HG03378 (cell line): ENCODE measurements at regions not wholly inside any gene's neighbourhood (a gene's known extent, or its start where the extent isn't known, plus 50 kb on each side); places are given as distances from the start of the nearest gene placed in this dataset.
"Not testable (repeated sequence)": the region's sequence is repeated elsewhere in the genome, so short reads cannot be mapped to it uniquely, and the experiment has no call there.

Experiments used
- ATAC-seq: cut with Tn5 transposase; IDR thresholded peaks from one replicate; pipeline ENCODE4 v1.9.1; 2021; ENCODE audit warnings: mild to moderate bottlenecking, moderate library complexity; ENCODE audit not compliant: unreplicated experiment

DNA sequence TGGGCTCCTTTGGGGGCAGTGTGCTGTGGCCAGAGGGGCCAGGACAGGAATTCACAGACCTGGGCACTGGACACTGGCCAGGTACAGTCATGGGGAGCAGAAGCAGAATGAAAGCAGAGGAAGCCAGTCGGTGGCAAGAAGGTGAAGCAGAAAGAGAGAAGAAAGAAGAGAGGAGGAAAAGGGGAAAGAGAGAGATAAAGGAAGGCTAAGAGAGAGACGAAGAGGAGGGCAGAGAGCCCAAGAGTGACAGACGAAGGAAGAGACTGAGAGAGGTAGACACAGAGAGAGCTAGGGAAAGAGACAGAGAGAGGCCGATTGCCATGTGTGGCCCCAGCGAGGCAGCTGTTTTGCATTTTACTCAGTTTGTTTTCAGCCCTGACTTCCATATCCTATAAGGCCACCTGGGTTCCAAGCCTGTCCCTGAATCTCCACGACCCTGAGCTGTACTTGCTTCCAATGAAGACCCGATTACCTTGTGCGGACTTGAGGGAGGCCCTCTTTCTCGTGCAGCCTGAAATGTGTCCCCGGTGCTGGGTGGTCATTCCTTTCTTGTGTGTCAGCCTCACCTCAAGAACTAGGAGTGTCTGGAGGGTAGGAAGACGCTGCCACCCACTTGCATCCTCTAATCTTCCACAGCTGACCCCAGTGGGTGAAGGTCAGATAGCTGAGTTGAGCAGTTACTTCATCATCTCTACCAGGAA, 73.9 kb downstream of the LSM3 start:
- no peak for ATAC-seq

DNA sequence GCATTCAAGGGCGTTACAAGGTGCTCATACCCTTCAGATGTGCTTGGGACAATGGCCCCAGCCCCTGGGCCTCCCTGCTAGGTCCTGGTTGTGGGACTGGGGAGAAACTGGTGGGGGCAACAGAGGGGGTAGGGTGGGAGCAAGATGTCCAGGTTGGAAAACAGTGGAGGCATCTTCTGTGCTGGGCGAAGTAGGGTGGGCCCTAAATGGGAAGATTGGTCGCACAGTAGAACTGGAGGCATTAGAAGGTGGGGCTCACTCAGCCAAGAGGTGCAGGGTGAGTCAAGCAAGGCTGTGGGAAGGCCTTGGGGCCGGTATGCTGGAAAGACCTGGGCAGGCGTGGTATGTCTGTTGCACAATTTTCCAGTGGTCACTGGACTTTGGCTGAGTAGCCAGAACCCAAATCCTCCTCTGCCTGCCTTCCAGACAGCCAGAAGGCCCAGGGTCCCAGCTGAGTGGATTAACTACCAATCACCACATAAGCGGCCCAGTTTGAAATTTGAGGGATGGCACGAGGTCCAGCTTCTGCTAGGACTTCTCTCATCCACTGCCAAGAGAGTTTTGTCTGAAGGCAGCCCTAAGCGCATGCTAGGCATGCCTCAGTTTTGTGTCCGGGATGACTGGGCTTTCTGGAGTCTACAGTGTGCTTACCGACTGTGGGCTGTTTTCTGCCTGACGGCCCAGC, 74.5 kb downstream of the LSM3 start:
- ATAC-seq, result no peak

DNA sequence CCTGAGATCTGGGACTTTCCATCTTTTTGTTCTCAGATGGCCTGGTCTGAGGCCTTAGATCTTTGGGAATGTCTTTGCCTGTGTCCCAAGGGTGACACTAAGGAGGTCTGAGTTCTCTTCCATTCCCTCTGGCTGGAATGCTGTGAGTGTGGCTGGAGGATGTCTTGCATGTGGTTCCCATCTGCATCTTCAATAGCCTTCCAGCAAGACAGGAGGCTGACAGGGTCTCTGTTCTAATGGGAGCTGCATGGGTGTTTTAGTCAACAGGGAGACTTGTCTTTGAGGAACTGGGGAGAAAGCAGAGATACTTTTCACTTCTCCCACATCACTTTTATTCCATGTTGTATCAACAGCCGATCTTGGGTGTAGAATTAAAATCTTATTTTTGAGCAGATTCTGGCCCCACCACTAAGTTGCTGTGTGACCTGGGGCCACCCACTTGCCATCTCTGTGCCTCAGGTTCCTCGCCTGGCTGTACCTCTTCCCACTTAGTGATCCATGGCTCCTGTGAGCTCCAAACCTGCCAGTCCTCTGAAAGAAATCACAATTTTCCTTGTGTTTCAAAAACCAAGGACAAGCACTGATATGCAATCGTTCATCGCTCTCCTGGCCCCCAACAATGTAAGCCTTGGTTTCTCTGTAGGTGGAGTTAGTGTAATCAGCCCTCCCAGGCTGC, 75.2 kb downstream of the LSM3 start:
- no peak for ATAC-seq

DNA sequence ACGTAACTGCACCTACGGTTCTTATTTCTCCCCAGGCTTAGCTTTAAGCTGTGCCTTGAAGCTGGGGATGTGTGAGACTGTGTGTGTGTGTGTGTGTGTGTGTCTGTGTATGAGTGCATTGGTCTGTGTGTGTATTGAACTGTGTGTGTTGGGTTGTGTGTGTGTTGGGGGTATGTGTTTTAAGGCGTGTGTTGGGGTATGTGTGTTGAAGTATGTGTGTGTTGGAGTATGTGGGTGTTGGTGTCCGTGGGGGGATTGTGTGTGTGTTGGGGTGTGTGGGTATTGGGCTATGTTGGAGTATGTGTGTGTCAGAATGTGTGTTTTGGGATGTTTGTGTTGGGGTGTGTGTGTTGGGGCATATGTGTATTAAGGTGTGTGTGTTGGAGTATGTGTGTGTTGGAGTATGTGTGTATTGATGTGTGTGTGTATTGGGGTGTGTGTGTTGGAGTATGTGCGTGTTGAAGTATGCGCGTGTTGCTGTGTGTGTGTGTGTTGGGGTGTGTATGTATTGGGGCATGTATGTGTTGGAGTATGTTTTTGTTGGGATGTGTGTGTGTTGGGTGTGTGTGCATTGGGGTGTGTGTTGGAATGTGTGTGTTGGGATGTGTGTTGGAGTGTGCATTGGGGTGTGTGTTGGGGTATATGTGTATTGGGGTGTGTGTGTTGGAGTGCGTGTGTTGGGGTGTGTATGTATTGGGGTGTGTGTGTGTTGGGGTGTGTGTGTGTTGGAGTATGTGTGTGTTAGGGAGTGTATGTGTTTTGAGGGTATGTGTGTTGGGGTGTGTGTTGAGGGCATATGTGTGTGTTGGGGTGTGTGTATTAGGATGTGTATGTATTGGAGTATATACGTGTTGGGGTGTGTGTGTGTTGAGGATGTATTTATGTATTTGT, 76.4 kb downstream of the LSM3 start:
- ATAC-seq, result no peak

DNA sequence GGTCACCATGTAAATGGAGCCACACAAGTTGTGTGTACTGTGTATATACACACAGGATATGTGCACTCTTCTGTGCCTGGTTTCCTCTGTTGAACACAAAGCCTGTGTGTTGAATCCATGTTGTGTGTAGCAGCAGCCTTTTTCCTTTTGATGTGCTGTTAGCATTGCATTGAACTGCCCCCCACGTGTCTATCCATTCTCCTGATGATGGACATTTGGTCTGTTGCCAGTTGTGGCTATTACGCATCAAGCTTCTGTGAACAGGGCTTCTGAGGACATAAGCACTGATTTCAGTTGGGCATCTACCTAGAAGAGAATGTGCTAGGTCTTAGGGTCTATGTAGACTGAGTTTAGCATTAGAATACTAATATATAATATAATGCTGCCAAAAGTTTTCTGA, 77.4 kb downstream of the LSM3 start:
- no peak for ATAC-seq

DNA sequence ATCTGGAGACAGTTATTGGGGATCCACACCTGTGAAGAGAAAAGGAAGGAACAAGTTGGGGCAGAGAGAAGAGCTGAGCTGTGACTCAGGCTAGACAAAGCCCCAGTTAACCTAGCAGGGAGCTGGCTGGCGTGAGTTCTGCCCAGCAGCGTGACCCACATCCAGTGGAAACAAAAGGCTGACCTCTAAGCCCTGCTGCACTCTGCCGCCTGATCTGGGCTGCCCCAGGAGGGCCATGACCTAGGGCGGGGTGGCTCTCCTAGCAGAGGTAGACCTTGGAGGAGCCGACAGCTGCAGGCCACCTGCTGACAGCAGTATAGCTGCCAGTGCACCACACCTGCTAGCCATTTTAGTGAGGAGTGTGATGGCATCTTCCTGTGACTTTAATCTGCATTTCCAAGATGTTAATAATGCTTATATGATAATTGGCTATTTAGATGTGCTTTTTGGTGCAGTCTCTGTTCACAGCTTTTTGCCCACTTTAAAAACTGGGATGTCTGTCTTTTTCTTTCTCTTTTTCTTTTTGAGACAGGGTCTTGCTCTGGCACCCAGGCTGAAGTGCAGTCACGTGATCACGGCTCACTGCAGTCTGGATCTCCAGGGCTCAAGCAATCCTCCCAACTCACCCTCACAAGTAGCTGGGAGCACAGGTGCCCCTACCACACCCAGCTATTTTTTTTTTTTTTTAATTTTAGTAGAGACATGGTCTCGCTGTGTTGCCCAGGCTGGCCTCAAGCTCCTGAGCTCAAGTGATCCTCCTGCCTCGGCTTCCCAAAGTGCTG, 78.1 kb downstream of the LSM3 start:
- no peak for ATAC-seq

DNA sequence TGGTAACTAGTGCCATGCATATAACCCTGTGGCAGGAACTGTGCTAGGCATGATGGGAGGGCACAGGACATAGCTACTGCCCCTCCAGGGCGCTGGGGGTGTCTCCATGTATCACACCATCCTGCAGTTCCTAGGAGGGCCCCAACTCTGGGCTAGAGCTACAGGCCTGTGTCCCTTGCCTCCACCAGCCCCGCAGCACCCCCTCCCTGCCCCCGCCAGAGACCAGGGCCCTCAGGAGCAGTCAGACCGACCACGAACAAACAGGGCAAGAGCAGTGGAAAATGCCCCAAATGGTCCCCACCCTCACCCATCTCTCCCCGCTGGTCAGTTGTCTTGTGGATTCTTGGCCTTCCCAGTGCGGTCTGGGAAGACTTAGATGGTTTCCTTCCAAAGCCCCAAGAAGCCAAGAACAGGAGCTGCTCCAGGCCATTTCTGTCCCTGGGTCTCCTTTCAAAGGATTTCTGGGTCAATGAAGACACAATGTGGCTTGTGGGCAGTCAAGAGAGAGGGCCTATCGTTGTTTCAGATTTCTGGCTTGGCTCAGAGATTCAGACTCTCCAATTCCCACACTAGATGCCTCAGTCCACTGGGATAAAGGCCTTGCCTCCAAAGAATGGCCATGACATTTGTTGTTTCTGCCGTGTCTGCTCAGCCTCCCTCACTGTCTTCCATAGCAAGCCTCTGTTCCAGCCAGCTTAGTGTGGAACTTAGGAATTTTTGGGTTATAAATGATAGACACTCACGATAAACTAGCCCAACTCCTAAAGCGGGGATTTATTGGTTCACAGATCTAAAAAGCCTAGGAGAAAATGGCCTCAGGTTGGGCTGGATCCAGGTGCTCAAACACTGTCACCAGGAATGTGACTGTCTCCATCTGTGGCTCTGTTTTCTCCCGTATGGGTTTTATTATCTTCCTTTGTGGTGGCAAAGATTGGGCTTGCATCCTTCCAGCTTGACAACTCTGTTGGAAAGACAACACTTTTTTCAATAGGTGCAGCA, 80.6 kb downstream of the LSM3 start:
- no peak for ATAC-seq

DNA sequence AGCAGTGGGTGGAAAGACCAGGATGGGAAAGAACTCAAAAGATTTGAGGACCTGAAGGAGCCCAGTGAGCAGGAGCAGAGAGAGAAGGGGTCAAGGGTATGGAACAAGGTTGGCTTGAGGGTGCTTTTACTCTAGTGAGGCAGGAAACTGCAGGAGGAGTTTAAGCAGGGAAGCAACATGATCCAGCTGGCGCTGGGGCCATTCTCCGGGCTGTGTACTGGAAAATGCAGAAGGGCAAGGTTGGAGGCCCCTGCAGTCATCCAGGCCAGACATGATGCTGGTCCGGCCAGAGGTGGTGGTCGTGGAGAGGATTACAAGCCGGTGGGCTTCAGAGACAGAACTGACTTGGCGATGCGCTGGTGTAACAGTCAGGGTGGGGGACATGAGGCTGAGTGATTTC, 81.8 kb downstream of the LSM3 start:
- no peak for ATAC-seq

DNA sequence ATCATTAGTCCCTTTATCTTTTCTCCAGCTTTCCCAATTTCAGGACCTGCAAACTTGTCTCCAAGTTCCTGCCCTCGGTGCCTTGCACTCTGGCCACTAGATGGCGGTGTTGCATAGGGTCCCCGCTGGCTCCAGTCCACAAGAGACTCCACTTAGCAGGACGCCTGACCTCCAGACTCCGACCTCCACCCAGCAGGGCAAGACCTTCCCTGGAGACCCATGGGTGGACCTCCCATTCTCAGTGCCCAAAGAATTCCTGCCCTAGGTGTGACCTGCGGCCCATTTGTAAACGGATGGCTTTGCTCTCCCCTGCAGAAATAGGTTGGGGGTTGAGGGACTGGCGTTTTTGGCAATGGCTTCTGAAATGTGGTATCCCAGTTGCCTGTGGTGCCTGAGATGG, 82.6 kb downstream of the LSM3 start:
- ATAC-seq, result no peak

DNA sequence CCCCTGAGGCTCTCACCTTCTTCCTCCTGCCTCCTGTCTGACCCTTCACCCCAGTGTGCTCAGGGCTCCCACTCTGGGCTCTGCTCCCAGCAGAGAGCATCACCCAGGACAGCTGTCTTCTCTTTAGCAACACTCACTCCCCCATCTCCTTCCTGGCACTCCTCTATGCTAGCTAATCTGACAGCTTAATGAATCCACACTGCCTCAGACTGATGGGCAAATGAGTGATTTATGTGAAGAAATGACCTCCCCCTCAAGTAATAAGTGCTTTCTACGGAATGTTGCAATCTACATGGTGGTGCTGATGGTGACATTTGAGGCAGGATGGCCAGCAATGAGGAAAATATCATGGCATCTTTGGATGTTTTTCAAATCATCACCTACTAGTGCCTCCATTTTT, 83.6 kb downstream of the LSM3 start:
- ATAC-seq, result no peak

DNA sequence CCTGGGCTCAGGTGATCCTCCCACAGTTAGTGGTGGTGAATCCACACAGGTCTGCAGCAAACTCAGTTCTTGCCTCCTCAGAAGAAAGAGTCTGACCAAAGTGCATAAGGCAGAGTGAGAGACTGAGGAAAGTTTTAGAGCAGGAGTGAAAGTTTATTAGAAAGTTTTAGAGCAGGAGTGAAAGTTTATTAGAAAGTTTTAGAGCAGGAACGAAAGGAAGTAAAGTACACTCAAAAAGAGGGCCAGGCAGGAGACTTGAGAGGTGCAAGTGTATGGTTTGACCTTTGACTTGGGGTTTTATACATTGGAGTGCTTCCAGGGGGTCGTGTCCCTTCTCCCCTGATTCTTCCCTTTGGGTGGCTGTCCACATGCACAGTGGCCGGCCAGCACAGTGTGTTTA, 84.2 kb downstream of the LSM3 start:
- ATAC-seq, result no peak

DNA sequence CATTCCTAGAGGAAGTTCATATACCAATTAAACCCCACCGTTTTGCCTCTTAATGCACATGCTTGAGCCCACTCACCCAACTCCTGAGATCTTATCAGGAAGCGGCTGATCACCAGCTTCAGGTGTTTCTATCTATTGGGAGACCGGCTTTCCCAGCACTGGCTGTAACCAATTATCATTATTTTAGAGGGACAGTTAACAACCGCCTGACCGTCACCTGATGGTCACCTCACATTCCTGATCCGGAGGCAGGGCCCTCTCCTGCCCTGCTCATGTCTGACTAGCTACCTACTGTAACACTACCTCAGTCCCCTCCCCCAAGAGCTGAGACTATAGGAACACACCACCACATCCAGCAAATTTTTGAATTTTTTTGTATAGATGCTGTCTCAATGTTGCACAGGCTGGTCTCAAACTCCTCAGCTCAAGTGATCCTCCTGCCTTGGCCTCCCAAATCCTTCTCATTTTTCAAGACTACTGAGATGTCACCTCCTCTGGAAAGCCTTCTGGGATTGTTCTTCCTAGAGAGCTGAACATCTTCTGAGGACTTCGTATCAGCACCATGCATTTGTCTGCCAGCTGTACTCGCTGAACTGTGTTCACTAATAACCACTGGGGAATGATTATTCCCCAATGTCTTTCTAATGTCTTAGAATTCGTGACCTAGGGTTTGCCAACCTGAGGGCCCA, 84.8 kb downstream of the LSM3 start:
- ATAC-seq, result no peak

DNA sequence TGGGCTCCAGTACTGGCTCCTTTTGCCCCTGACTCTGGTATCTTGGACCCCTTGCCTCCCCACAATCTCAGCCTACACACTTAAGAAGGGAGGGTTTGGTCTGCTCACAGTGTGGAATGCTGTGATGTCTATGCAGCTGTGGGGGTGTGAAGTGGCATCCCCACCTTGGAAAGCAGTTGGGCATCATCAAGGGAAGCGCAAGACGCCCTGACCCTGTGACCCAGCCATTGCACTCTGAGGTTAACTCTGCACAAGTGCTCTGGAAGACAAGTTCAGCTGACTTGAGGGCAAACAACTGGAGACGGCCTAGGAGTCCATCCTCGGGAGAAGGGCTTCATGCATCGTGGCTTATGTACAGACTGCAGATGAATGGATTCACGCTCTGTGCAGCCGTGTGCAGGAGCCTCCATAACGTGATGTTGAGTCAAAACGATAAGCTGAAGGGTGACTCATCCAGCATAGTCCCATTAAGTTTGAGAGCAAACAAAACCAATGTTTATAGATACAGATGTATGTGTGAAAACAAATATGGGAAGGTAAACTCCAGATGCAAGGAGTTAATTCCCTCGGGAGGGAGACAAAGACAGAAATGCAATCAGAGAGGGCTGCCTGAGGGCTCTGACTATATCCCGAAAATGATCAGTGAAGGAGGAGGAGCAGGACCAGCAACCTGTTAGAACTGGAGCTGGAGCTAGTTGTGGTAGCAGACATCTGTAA, 86.8 kb downstream of the LSM3 start:
- ATAC-seq, result no peak

DNA sequence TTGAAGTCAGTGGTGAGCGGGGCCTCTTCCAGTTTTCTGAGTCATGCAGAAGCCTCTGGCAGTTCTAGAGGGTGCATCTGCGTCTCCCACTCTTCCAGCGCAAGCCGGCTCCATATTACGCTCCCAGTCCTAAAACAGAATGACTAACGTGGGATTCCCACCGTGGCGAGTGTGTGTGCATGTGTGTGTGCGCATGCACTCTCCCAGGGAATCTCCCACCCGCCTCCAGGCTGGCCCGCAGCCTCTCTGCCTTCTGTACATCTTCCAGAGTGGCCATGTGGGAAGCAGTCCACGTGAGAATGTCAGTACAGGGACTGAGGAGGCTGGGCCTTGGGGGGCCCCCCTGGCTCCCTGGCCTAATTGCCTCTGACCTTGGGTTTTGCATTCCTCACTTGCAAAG, 87.7 kb downstream of the LSM3 start:
- ATAC-seq, result no peak

DNA sequence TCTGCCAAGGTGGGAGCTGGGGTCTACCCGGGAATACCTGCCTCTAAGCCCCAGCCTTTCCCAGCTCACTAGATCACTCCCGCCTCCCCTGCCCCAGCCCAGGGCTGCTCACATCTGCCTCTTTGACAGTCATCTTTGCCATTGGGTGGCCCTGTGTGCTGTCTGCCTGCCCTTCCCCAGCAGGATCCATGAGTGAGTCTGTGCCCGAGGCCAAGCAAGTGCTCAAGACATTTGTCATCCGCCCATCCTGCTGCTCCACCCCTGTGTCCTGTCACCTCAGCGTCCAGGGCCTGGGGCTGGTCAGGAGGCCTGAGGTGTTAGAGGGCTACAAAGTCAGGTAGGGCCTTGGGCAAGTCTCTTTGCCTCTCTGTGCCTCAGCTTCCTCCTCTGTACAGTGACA, 89.4 kb downstream of the LSM3 start:
- no peak for ATAC-seq

DNA sequence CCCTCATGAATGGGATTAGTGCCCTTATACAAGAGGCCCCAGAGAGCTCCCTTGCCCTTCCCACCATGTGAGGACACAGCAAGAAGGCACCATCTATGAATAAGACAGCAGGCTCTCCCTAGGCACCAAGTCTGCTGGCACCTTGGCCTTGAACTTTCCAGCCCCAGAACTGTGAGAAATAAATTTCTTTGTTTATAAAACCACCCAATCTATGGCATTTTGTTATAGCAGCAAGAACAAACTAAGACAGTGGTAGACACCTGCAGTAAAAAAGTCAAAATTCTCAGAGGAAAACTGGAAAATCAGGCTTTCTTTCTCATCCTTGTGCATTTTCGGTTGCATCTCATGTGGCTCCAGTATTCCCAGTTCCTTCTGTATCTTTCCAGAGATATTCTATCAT, 90.3 kb downstream of the LSM3 start:
- no peak for ATAC-seq

DNA sequence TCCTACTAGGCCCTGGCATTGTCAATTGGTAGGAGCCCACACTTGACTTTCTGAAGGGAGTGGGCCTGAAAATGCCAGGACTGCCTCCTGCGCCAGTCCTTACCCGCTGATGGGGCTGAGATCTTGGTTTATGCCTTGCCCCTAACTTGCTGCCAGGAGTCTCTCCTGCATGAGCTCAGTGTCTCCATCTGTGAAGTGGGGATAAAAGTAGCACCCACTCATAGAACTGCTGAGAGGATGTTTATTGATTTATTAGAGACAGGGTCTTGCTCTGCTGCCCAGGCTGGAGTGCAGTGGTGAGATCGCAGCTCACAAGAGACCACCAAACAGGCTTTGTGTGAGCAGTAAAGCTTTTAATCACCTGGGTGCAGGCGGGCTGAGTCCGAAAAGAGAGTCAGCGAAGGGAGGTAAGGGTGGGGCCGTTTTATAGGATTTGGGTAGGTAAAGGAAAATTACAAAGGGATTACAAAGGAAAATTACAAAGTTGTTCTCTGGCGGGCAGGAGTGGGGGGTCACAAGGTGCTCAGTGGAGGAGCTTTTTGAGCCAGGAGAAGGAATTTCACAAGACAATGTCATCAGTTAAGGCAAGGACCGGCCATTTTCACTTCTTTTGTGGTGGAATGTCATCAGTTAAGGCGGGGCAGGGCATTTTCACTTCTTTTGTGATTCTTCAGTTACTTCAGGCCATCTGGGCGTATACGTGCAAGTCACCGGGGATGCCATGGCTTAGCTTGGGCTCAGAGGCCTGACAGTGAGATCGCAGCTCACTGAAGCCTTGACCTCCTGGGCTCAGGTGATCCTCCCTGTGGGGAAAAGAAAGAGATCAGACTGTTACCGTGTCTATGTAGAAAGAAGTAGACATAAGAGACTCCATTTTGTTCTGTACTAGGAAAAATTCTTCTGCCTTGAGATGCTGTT, 93.7 kb downstream of the LSM3 start:
- ATAC-seq, result not testable (repeated sequence)
